ENCODE measurements at regions not wholly inside any gene's neighbourhood (a gene's known extent, or its start where the extent isn't known, plus 50 kb on each side); places are given as distances from the start of the nearest gene placed in this dataset.

DNA sequence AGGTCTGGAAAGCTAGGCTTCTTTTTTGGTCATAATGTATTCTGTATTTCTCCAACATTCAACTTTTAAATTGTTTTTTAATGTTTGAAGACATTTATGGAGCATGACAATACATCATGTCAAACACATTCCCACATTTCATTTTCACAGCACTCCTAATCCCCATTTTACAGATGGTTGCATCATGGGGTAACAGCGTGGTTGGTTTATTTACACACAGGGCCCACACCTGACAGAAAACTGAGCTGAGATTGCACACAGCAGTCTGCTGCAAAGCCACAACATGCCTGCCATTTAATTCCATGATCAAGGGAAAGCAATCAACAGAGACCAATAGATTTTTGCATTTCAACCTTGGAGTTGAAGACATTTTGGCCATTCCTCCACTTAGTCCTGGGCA, 335.7 kb upstream of the MGAT5 start:
- no peak for TF ChIP-seq CTCF (IDR thresholded peaks at IDR 0.05; ENCODE audit: low read depth, low read length)
- TF ChIP-seq EZH2phosphoT487 (IDR thresholded peaks at IDR 0.05; ENCODE audit: low read depth) = no peak

Data from OCI-LY3 (cell line).